HG02642 (cell line): ENCODE measurements at regions not wholly inside any gene's neighbourhood (a gene's known extent, or its start where the extent isn't known, plus 50 kb on each side); places are given as distances from the start of the nearest gene placed in this dataset.
"Not testable (repeated sequence)": the region's sequence is repeated elsewhere in the genome, so short reads cannot be mapped to it uniquely, and the experiment has no call there.

Experiments used
- ATAC-seq: cut with Tn5 transposase; IDR thresholded peaks from one replicate; pipeline ENCODE4 v1.9.1; 2021; ENCODE audit warnings: mild to moderate bottlenecking; ENCODE audit not compliant: unreplicated experiment, poor library complexity

- no peak for ATAC-seq
Observed at GRCh38 chr12:33813536-33813935, 208.8 kb upstream of the ALG10 start.

- ATAC-seq = no peak
Observed at GRCh38 chr12:33817713-33818112, 204.6 kb upstream of the ALG10 start.

- no peak for ATAC-seq
Observed at GRCh38 chr12:33818313-33818712, 204.0 kb upstream of the ALG10 start.

- ATAC-seq = no peak
Observed at GRCh38 chr12:33825442-33825841, 196.9 kb upstream of the ALG10 start.

- no peak for ATAC-seq
Observed at GRCh38 chr12:33825986-33826602, 196.2 kb upstream of the ALG10 start.

- no peak for ATAC-seq
Observed at GRCh38 chr12:33828326-33828725, 194.0 kb upstream of the ALG10 start.

- ATAC-seq = no peak
Observed at GRCh38 chr12:33830070-33830469, 192.2 kb upstream of the ALG10 start.

- ATAC-seq = no peak
Observed at GRCh38 chr12:33832900-33833299, 189.4 kb upstream of the ALG10 start.

- no peak for ATAC-seq
Observed at GRCh38 chr12:33834672-33835071, 187.6 kb upstream of the ALG10 start.

GRCh38 chr12:33876618-33877017, 145.7 kb upstream of the ALG10 start:
- no peak for ATAC-seq

GRCh38 chr12:33892425-33892824, 129.9 kb upstream of the ALG10 start:
- no peak for ATAC-seq

GRCh38 chr12:33920460-33920859, 101.8 kb upstream of the ALG10 start:
- not testable (repeated sequence) for ATAC-seq

- ATAC-seq = no peak
Observed at GRCh38 chr12:33926095-33926494, 96.2 kb upstream of the ALG10 start.

- ATAC-seq = not testable (repeated sequence)
Observed at GRCh38 chr12:33937669-33938068, 84.6 kb upstream of the ALG10 start.

- no peak for ATAC-seq
Observed at GRCh38 chr12:33942172-33942571, 80.1 kb upstream of the ALG10 start.

- ATAC-seq = no peak
Observed at GRCh38 chr12:33944703-33945437, 77.4 kb upstream of the ALG10 start.

- no peak for ATAC-seq
Observed at GRCh38 chr12:33945438-33945784, 76.9 kb upstream of the ALG10 start.

GRCh38 chr12:33966219-33966618, 56.1 kb upstream of the ALG10 start:
- ATAC-seq = not testable (repeated sequence)

- ATAC-seq = no peak
Observed at GRCh38 chr12:33967760-33968159, 54.5 kb upstream of the ALG10 start.
